MV-4-11 (cell line): ENCODE measurements at regions not wholly inside any gene's neighbourhood (a gene's known extent, or its start where the extent isn't known, plus 50 kb on each side); places are given as distances from the start of the nearest gene placed in this dataset.
"Not testable (repeated sequence)": the region's sequence is repeated elsewhere in the genome, so short reads cannot be mapped to it uniquely, and the experiment has no call there.

Experiments used
- DNase-seq: peaks from one replicate; lab custom pipeline; 2025; lab: John Stamatoyannopoulos, UW

DNA sequence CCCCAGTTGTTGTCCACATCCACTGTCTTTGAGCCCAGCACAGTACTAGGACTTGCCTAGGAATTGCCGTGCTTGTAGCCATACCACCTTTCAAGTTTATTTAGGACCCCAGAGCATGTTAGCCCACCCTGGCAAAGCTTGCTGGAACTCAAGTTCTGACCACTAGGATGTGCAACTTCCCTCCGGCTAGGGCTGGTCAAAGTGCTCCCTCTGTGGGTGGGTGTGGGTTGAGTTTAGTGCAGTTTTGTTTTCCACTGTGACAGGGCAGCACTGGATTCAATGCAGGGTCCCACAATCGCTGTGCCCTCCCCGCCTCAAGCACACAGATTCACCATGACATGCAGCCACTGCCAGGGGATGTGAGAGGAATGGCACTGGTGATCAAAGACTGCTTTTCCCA lies 96.0 kb downstream of the RASGEF1B start:
- no peak for DNase-seq

DNA sequence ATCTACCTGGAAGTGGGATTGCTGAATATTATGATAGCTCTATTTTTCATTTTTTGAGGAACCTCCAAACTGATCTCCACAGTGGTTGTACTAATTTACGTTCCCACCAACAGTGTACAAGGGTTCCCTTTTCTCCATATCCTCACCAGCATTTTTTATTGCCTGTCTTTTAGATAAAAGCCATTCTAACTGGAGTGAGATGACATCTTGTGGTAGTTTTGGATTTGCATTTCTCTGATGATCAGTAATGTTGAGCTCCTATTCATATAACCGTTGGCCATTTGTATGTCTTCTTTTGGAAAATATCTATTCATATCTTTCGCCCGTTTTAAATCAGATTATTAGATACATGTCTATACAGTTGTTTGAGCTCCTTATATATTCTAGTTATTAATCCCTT lies 101.8 kb downstream of the RASGEF1B start:
- DNase-seq, result no peak

- DNase-seq, result no peak
Observed at GRCh38 chr4:81366779-81367178, 104.9 kb downstream of the RASGEF1B start.

GRCh38 chr4:81360737-81361136 lies 111.0 kb downstream of the RASGEF1B start:
- DNase-seq, result no peak

DNA sequence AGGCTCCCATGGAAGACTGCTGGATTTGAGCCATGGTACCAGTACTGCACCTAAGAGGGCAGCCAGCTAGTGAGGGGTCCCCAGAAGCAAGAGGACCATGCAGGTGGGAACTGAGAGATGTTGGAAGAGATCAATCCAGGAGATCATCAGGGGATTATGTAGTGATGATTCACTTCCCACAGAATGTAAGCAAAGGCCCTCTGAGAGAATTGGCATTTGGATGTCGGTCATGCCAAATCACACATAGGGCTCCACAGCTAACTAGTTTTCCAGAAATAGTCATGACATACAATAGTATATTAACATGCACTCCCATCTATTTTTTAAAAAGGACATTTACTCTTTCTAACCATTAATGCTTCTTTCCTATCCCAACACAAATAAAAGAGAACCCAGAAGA lies 112.5 kb downstream of the RASGEF1B start:
- no peak for DNase-seq

- no peak for DNase-seq
Observed at GRCh38 chr4:81358154-81358553, 113.6 kb downstream of the RASGEF1B start.

- no peak for DNase-seq
Observed at GRCh38 chr4:81356621-81357020, 115.1 kb downstream of the RASGEF1B start.

GRCh38 chr4:81355136-81355535 lies 116.6 kb downstream of the RASGEF1B start:
- no peak for DNase-seq

GRCh38 chr4:81353861-81354260 lies 117.8 kb downstream of the RASGEF1B start:
- no peak for DNase-seq

DNA sequence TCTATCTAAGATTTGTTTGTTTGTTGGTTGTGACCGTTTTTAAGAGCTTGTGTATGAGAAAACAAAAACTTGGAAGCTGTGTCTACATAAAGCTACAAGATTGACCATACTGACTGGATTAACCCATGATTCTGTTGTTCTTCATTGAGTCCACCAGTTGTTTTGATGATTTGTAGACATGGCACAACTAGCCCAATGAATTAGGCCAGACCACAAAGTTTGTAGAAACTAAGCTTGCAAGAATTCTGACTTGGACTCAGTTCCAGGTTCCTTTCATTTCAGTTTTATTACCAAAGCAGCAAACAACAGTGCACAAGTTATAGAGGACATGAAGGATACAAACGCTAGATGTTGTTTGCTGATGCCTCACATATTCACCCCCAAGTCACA lies 119.3 kb downstream of the RASGEF1B start:
- DNase-seq, result no peak

- peak; percentile 27 for DNase-seq
Observed at GRCh38 chr4:81351654-81352445, 119.9 kb downstream of the RASGEF1B start.

GRCh38 chr4:81350040-81350439 lies 121.7 kb downstream of the RASGEF1B start:
- no peak for DNase-seq

- DNase-seq, result no peak
Observed at GRCh38 chr4:81348778-81349094, 123.0 kb downstream of the RASGEF1B start.

GRCh38 chr4:81348086-81348777 lies 123.5 kb downstream of the RASGEF1B start:
- no peak for DNase-seq

DNA sequence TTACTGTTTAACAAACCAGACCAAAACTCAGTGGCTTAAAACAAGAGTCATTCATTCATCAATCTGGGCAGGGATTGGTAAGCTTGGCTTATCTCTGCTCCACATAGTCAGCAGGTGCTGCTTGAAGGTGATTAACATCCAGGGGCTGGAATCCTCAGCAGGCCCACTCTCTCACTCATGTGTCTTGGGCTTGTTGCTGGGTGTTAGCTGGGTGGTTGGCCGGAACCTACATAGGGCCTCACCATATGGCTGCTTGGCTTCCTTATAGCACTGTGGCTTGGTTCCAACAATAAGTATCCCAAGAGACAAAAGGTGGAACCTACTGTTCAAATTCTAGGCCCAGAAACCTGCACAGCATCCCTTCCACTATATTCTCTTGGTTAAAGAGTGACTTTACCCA lies 125.0 kb downstream of the RASGEF1B start:
- DNase-seq, result no peak

DNA sequence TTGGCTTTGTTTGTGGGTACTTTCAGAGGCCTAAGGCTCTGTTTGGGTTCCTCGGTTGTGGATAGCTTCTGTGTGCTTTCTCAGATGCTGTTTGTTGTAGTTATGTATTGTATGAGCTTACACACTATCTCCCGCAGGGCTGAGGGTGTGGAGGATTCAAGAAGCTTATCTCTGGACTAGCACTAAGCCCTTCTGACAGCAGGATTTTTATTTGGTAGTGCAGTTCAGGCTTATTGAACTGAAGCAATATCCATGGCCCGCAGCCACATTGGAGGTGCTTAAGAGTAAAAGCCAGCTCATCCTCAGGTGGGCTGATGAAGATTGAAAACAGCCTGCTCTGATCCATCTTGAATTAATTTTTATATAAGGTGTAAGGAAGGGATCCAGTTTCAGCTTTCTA lies 128.2 kb downstream of the RASGEF1B start:
- no peak for DNase-seq

GRCh38 chr4:81343046-81343445 lies 128.0 kb upstream of the PRKG2 start:
- no peak for DNase-seq

DNA sequence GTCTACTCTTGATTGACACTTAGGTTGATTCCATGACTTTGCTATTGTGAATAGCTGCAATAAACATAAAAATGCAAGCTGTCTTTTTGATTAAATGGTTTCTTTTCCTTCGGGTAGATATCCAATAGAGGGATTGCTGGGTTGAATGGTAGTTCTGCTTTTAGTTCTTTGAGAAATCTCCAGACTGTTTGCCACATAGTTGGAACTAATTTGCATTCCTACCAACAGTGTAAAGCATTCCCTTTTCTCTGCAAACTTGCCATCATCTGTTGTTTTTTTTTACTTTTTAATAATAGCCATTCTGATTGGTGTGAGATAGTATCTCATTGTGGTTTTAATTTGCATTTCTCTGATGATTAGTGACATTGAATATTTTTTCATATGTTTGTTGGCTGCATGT lies 122.2 kb upstream of the PRKG2 start:
- DNase-seq, result no peak

GRCh38 chr4:81335122-81335912 lies 120.3 kb upstream of the PRKG2 start:
- no peak for DNase-seq

- no peak for DNase-seq
Observed at GRCh38 chr4:81330018-81330417, 115.0 kb upstream of the PRKG2 start.

- no peak for DNase-seq
Observed at GRCh38 chr4:81326581-81326980, 111.6 kb upstream of the PRKG2 start.

DNA sequence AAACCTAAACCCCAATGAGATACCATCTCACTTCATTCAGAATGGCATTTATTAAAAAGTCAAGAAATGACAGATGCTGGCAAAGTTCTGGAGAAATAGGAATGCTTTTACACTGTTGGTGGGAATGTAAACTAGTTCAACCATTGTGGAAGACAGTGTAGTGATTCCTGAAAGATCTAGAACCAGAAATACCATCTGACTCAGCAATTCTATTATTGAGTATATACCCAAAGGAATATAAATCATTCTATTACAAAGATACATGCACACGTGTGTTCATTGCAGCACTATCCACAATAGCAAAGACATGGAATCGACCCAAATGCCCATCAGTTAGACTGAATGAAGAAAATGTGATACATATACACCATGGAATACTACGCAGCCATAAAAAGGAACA lies 109.6 kb upstream of the PRKG2 start:
- DNase-seq, result not testable (repeated sequence)

DNA sequence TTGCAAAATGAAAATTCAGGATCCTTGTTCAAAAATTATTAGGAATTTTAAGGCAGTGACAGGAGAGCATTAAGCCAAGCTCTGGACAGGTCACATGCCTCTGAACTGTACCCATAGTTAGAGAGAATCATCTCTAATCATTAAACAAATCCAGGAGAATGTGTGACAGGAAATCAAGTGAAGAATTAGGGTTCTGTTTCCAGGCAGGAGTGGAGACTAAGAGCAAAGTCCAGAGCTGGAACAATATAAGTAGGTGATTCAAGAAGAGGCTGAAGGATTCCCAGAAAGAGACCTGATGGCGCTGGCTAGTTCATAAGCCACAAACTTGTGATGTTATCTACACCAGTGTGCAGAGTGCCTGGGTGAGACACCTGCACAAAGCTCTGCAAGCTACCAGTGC lies 104.6 kb upstream of the PRKG2 start:
- DNase-seq, result no peak
